ENCODE measurements at regions not wholly inside any gene's neighbourhood (a gene's known extent, or its start where the extent isn't known, plus 50 kb on each side); places are given as distances from the start of the nearest gene placed in this dataset.

DNA sequence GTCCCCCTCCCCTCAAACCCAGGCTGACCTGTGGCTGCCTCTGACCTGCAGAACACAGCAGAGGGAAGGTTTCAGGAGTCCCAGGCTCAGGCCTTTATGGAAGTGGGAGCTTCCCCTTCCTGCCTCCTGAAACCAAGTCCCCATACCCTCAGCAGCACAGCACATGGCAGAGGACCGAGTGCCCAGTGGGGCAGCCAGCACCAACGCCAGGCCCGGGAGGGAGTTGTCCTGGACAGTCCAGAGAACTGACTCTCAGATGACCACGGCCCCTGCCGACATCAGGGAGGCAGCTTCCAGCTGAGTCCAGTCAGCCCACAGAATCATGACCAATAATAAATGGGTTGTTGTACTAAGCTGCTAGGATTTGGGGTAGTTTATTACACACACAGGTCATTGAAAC lies 79.6 kb upstream of the ERG start:
- DNase-seq: no peak
- H2BK5ac ChIP-seq (ENCODE audit: low read depth, low read length, poor library complexity): no peak overlapping the region
- no CpG with 5 or more reads among the region's 5 CpGs for WGBS (ENCODE audit: extremely low coverage, insufficient coverage, insufficient read length)
- no peak overlapping the region for H2AFZ ChIP-seq (ENCODE audit: insufficient read depth, low read length, poor library complexity)
- no peak overlapping the region for H3K4ac ChIP-seq (ENCODE audit: low read depth, low read length)
- H3K36me3 ChIP-seq (ENCODE audit: control insufficient read depth in 1 of 2, insufficient read depth in 2 of 2, low read length in 2 of 2): no peaks in the 10 kb centered on the region
- no peak overlapping the region for H3K23ac ChIP-seq (ENCODE audit: low read length)
- no peaks in the 10 kb centered on the region for H3K79me1 ChIP-seq (ENCODE audit: low read length)
- no peaks in the 10 kb centered on the region for H3K27me3 ChIP-seq (ENCODE audit: insufficient read depth, low read length)
- H3K9me3 ChIP-seq (ENCODE audit: insufficient read depth, low read depth, low read length): no peaks in the 10 kb centered on the region
- no peak overlapping the region for H2AK5ac ChIP-seq (ENCODE audit: low read length)
- H3K4me3 ChIP-seq (ENCODE audit: low read depth, low read length): no peak overlapping the region
- no peak overlapping the region for H3K27ac ChIP-seq (ENCODE audit: low read depth, low read length)
- no peak overlapping the region for H4K91ac ChIP-seq (ENCODE audit: low read depth, low read length)
- H3K14ac ChIP-seq (ENCODE audit: low read length): no peak overlapping the region
- no peak overlapping the region for H3K9ac ChIP-seq (ENCODE audit: low read length)
- H2BK12ac ChIP-seq (ENCODE audit: low read length): no peak overlapping the region
- H2BK120ac ChIP-seq (ENCODE audit: insufficient read depth, low read length, poor library complexity): no peak overlapping the region
- no peaks in the 10 kb centered on the region for H3K79me2 ChIP-seq (ENCODE audit: control insufficient read depth, insufficient read depth, low read length, poor library complexity)
- H4K12ac ChIP-seq (ENCODE audit: low read depth, low read length): no peak overlapping the region
- no peak overlapping the region for H3K4me2 ChIP-seq (ENCODE audit: low read length)
- H3K18ac ChIP-seq (ENCODE audit: low read length): no peak overlapping the region
- no peak overlapping the region for H4K8ac ChIP-seq (ENCODE audit: low read depth, low read length)
- H3K4me1 ChIP-seq (ENCODE audit: control insufficient read depth in 1 of 2, insufficient read depth in 2 of 2, low read length in 2 of 2): no peaks in the 10 kb centered on the region

- H2AFZ ChIP-seq (ENCODE audit: insufficient read depth, low read length, poor library complexity): no peak overlapping the region
- no peak overlapping the region for H4K91ac ChIP-seq (ENCODE audit: low read depth, low read length)
- H3K23ac ChIP-seq (ENCODE audit: low read length): no peak overlapping the region
- H3K9ac ChIP-seq (ENCODE audit: low read length): no peak overlapping the region
- no peak overlapping the region for H3K4ac ChIP-seq (ENCODE audit: low read depth, low read length)
- WGBS (ENCODE audit: extremely low coverage, insufficient coverage, insufficient read length): no CpG with 5 or more reads among the region's 2 CpGs
- no peak overlapping the region for H3K27ac ChIP-seq (ENCODE audit: low read depth, low read length)
- H2AK5ac ChIP-seq (ENCODE audit: low read length): no peak overlapping the region
- H2BK120ac ChIP-seq (ENCODE audit: insufficient read depth, low read length, poor library complexity): no peak overlapping the region
- H2BK12ac ChIP-seq (ENCODE audit: low read length): no peak overlapping the region
- no peak overlapping the region for H3K4me3 ChIP-seq (ENCODE audit: low read depth, low read length)
- no peaks in the 10 kb centered on the region for H3K79me1 ChIP-seq (ENCODE audit: low read length)
- H3K14ac ChIP-seq (ENCODE audit: low read length): no peak overlapping the region
- H3K36me3 ChIP-seq (ENCODE audit: control insufficient read depth in 1 of 2, insufficient read depth in 2 of 2, low read length in 2 of 2): no peaks in the 10 kb centered on the region
- no peak overlapping the region for H4K8ac ChIP-seq (ENCODE audit: low read depth, low read length)
- H3K9me3 ChIP-seq (ENCODE audit: insufficient read depth, low read depth, low read length): no peaks in the 10 kb centered on the region
- H2BK5ac ChIP-seq (ENCODE audit: low read depth, low read length, poor library complexity): no peak overlapping the region
- H3K79me2 ChIP-seq (ENCODE audit: control insufficient read depth, insufficient read depth, low read length, poor library complexity): no peaks in the 10 kb centered on the region
- DNase-seq: no peak
- H4K12ac ChIP-seq (ENCODE audit: low read depth, low read length): no peak overlapping the region
- H3K18ac ChIP-seq (ENCODE audit: low read length): no peak overlapping the region
- H3K27me3 ChIP-seq (ENCODE audit: insufficient read depth, low read length): no peaks in the 10 kb centered on the region
- H3K4me2 ChIP-seq (ENCODE audit: low read length): no peak overlapping the region
- H3K4me1 ChIP-seq (ENCODE audit: control insufficient read depth in 1 of 2, insufficient read depth in 2 of 2, low read length in 2 of 2): no peaks in the 10 kb centered on the region
Measured at GRCh38 chr21:38590449-38591217, 92.4 kb upstream of the ERG start.

GRCh38 chr21:38591218-38591537 lies 92.9 kb upstream of the ERG start:
- Histone ChIP-seq H4K12ac (ENCODE audit: low read depth, low read length) (no peak overlapping the region), H3K36me3 (ENCODE audit: control insufficient read depth in 1 of 2, insufficient read depth in 2 of 2, low read length in 2 of 2) (no peaks in the 10 kb centered on the region), H2BK5ac (ENCODE audit: low read depth, low read length, poor library complexity) (no peak overlapping the region), H3K79me1 (ENCODE audit: low read length) (no peaks in the 10 kb centered on the region), H2AFZ (ENCODE audit: insufficient read depth, low read length, poor library complexity) (no peak overlapping the region), H2BK120ac (ENCODE audit: insufficient read depth, low read length, poor library complexity) (no peak overlapping the region), H3K27me3 (ENCODE audit: insufficient read depth, low read length) (no peaks in the 10 kb centered on the region), H3K9ac (ENCODE audit: low read length) (no peak overlapping the region), H3K4me2 (ENCODE audit: low read length) (no peak overlapping the region), H3K27ac (ENCODE audit: low read depth, low read length) (no peak overlapping the region), H2AK5ac (ENCODE audit: low read length) (no peak overlapping the region), H3K18ac (ENCODE audit: low read length) (no peak overlapping the region), H4K8ac (ENCODE audit: low read depth, low read length) (no peak overlapping the region), H3K9me3 (ENCODE audit: insufficient read depth, low read depth, low read length) (no peaks in the 10 kb centered on the region), H3K4me1 (ENCODE audit: control insufficient read depth in 1 of 2, insufficient read depth in 2 of 2, low read length in 2 of 2) (no peaks in the 10 kb centered on the region), H3K4me3 (ENCODE audit: low read depth, low read length) (no peak overlapping the region), H3K79me2 (ENCODE audit: control insufficient read depth, insufficient read depth, low read length, poor library complexity) (no peaks in the 10 kb centered on the region), H3K4ac (ENCODE audit: low read depth, low read length) (no peak overlapping the region), H3K23ac (ENCODE audit: low read length) (no peak overlapping the region), H3K14ac (ENCODE audit: low read length) (no peak overlapping the region), H4K91ac (ENCODE audit: low read depth, low read length) (no peak overlapping the region), H2BK12ac (ENCODE audit: low read length) (no peak overlapping the region)
- WGBS (ENCODE audit: extremely low coverage, insufficient coverage, insufficient read length): no CpG with 5 or more reads among the region's 1 CpG
- DNase-seq: no peak

DNA sequence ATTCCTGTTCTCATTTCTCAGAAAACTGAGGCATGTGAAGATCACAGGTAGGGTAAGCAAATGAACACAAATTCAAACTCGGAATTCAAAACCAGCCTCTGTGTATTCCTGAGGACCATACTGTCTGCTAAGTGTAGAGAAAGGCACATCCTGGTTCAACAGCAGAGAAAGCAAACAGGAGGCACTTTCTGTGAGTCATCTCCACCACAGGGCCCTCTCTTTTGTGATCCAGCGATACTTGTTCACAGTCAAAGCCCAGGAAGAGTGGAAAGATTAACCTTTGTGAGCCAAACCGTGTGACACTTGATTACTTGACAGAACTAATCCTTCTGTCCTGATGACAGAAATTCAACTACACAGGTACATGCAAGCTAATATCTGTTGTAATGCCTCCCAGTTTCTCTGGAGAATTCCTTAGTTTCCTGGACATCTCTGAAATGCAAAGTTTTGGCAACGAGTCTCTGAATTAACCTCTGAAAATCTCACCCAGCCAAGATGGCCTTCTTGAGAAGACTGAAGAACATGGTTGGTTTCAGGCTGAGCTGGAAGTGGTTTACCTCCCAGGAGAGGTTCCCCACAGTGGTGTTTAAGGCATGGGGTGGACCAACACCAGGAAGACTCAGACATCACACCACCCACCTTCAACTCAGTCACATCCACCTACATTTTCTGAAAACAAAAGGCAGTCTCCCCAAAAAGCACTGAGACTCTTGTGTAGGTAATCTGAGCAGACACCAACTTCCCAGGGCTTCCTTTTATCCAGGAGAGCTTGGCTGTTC lies 98.2 kb upstream of the ERG start:
- Histone ChIP-seq H3K79me2 (ENCODE audit: control insufficient read depth, insufficient read depth, low read length, poor library complexity) (no peaks in the 10 kb centered on the region), H3K27ac (ENCODE audit: low read depth, low read length) (no peak overlapping the region), H4K12ac (ENCODE audit: low read depth, low read length) (no peak overlapping the region), H4K8ac (ENCODE audit: low read depth, low read length) (no peak overlapping the region), H3K23ac (ENCODE audit: low read length) (no peak overlapping the region), H2BK12ac (ENCODE audit: low read length) (no peak overlapping the region), H2BK5ac (ENCODE audit: low read depth, low read length, poor library complexity) (no peak overlapping the region), H3K4me1 (ENCODE audit: control insufficient read depth in 1 of 2, insufficient read depth in 2 of 2, low read length in 2 of 2) (no peaks in the 10 kb centered on the region), H3K79me1 (ENCODE audit: low read length) (no peaks in the 10 kb centered on the region), H3K4me2 (ENCODE audit: low read length) (no peak overlapping the region), H3K9ac (ENCODE audit: low read length) (no peak overlapping the region), H3K27me3 (ENCODE audit: insufficient read depth, low read length) (no peaks in the 10 kb centered on the region), H2BK120ac (ENCODE audit: insufficient read depth, low read length, poor library complexity) (no peak overlapping the region), H3K4me3 (ENCODE audit: low read depth, low read length) (no peak overlapping the region), H3K4ac (ENCODE audit: low read depth, low read length) (no peak overlapping the region), H3K14ac (ENCODE audit: low read length) (no peak overlapping the region), H3K18ac (ENCODE audit: low read length) (no peak overlapping the region), H3K9me3 (ENCODE audit: insufficient read depth, low read depth, low read length) (peaks cover 2% of the 10 kb centered on the region), H2AFZ (ENCODE audit: insufficient read depth, low read length, poor library complexity) (no peak overlapping the region), H4K91ac (ENCODE audit: low read depth, low read length) (no peak overlapping the region), H2AK5ac (ENCODE audit: low read length) (no peak overlapping the region), H3K36me3 (ENCODE audit: control insufficient read depth in 1 of 2, insufficient read depth in 2 of 2, low read length in 2 of 2) (no peaks in the 10 kb centered on the region)
- no CpG with 5 or more reads among the region's 4 CpGs for WGBS (ENCODE audit: extremely low coverage, insufficient coverage, insufficient read length)
- no peak for DNase-seq
